ENCODE measurements at regions not wholly inside any gene's neighbourhood (a gene's known extent, or its start where the extent isn't known, plus 50 kb on each side); places are given as distances from the start of the nearest gene placed in this dataset.

GRCh38 chr2:84290537-84290936 lies 168.5 kb downstream of the SUCLG1 start:
- Histone ChIP-seq H3K9ac (ENCODE audit: low read length in 2 of 2) (no peak overlapping the region), H3K9me3 (ENCODE audit: control insufficient read depth in 2 of 2, low read length in 2 of 2) (peaks cover 0 to 2% of the 10 kb centered on the region in 2 donors), H3K27me3 (ENCODE audit: control insufficient read depth in 1 of 2, insufficient read depth in 2 of 2, low read length in 2 of 2) (no peaks in the 10 kb centered on the region), H3K4me3 (ENCODE audit: low read length in 2 of 2) (no peak overlapping the region), H3K4me1 (ENCODE audit: control insufficient read depth, insufficient read depth, low read length) (no peaks in the 10 kb centered on the region), H3K36me3 (ENCODE audit: control insufficient read depth in 2 of 2, insufficient read depth in 2 of 2, low read length in 2 of 2) (no peaks in the 10 kb centered on the region), H3K27ac (ENCODE audit: low read length) (no peak overlapping the region)

- Histone ChIP-seq H3K27ac (ENCODE audit: low read length) (no peak overlapping the region), H3K27me3 (ENCODE audit: control insufficient read depth in 1 of 2, insufficient read depth in 2 of 2, low read length in 2 of 2) (no peaks in the 10 kb centered on the region)
Observed at GRCh38 chr2:84288293-84288692, 170.8 kb downstream of the SUCLG1 start.

GRCh38 chr2:84286878-84287277 lies 172.2 kb downstream of the SUCLG1 start:
- Histone ChIP-seq H3K27ac (ENCODE audit: low read length) (no peak overlapping the region), H3K4me1 (ENCODE audit: control insufficient read depth, insufficient read depth, low read length) (no peaks in the 10 kb centered on the region), H3K36me3 (ENCODE audit: control insufficient read depth in 2 of 2, insufficient read depth in 2 of 2, low read length in 2 of 2) (no peaks in the 10 kb centered on the region), H3K4me3 (ENCODE audit: low read length in 2 of 2) (no peak overlapping the region), H3K9ac (ENCODE audit: low read length in 2 of 2) (no peak overlapping the region), H3K9me3 (ENCODE audit: control insufficient read depth in 2 of 2, low read length in 2 of 2) (peaks cover 0 to 2% of the 10 kb centered on the region in 2 donors), H3K27me3 (ENCODE audit: control insufficient read depth in 1 of 2, insufficient read depth in 2 of 2, low read length in 2 of 2) (no peaks in the 10 kb centered on the region)

More at GRCh38 chr2:84288293-84288692, 170.8 kb downstream of the SUCLG1 start:
- no peaks in the 10 kb centered on the region for H3K4me1 ChIP-seq (ENCODE audit: control insufficient read depth, insufficient read depth, low read length)
- H3K36me3 ChIP-seq (ENCODE audit: control insufficient read depth in 2 of 2, insufficient read depth in 2 of 2, low read length in 2 of 2): no peaks in the 10 kb centered on the region
- no peak overlapping the region for H3K4me3 ChIP-seq (ENCODE audit: low read length in 2 of 2)
- H3K9ac ChIP-seq (ENCODE audit: low read length in 2 of 2): no peak overlapping the region
- peaks cover 0 to 2% of the 10 kb centered on the region in 2 donors for H3K9me3 ChIP-seq (ENCODE audit: control insufficient read depth in 2 of 2, low read length in 2 of 2)

GRCh38 chr2:84285056-84285747 lies 173.9 kb downstream of the SUCLG1 start:
- no peak overlapping the region for H3K27ac ChIP-seq (ENCODE audit: low read length)
- no peaks in the 10 kb centered on the region for H3K4me1 ChIP-seq (ENCODE audit: control insufficient read depth, insufficient read depth, low read length)
- no peaks in the 10 kb centered on the region for H3K9me3 ChIP-seq (ENCODE audit: control insufficient read depth in 2 of 2, low read length in 2 of 2)
- no peaks in the 10 kb centered on the region for H3K36me3 ChIP-seq (ENCODE audit: control insufficient read depth in 2 of 2, insufficient read depth in 2 of 2, low read length in 2 of 2)
- no peaks in the 10 kb centered on the region for H3K27me3 ChIP-seq (ENCODE audit: control insufficient read depth in 1 of 2, insufficient read depth in 2 of 2, low read length in 2 of 2)
- H3K9ac ChIP-seq (ENCODE audit: low read length in 2 of 2): no peak overlapping the region
- no peak overlapping the region for H3K4me3 ChIP-seq (ENCODE audit: low read length in 2 of 2)

- Histone ChIP-seq H3K27me3 (ENCODE audit: control insufficient read depth in 1 of 2, insufficient read depth in 2 of 2, low read length in 2 of 2) (no peaks in the 10 kb centered on the region), H3K4me3 (ENCODE audit: low read length in 2 of 2) (no peak overlapping the region), H3K9ac (ENCODE audit: low read length in 2 of 2) (no peak overlapping the region)
Observed at GRCh38 chr2:84283506-84283905, 175.6 kb downstream of the SUCLG1 start.

GRCh38 chr2:84281510-84281909 lies 177.6 kb downstream of the SUCLG1 start:
- H3K27ac ChIP-seq (ENCODE audit: low read length): no peak overlapping the region
- H3K4me1 ChIP-seq (ENCODE audit: control insufficient read depth, insufficient read depth, low read length): no peaks in the 10 kb centered on the region
- no peaks in the 10 kb centered on the region for H3K9me3 ChIP-seq (ENCODE audit: control insufficient read depth in 2 of 2, low read length in 2 of 2)
- H3K27me3 ChIP-seq (ENCODE audit: control insufficient read depth in 1 of 2, insufficient read depth in 2 of 2, low read length in 2 of 2): peaks cover 0 to 2% of the 10 kb centered on the region in 2 donors
- H3K9ac ChIP-seq (ENCODE audit: low read length in 2 of 2): no peak overlapping the region
- H3K36me3 ChIP-seq (ENCODE audit: control insufficient read depth in 2 of 2, insufficient read depth in 2 of 2, low read length in 2 of 2): no peaks in the 10 kb centered on the region
- H3K4me3 ChIP-seq (ENCODE audit: low read length in 2 of 2): no peak overlapping the region

More at GRCh38 chr2:84283506-84283905, 175.6 kb downstream of the SUCLG1 start:
- Histone ChIP-seq H3K4me1 (ENCODE audit: control insufficient read depth, insufficient read depth, low read length) (no peaks in the 10 kb centered on the region), H3K36me3 (ENCODE audit: control insufficient read depth in 2 of 2, insufficient read depth in 2 of 2, low read length in 2 of 2) (no peaks in the 10 kb centered on the region), H3K27ac (ENCODE audit: low read length) (no peak overlapping the region), H3K9me3 (ENCODE audit: control insufficient read depth in 2 of 2, low read length in 2 of 2) (no peaks in the 10 kb centered on the region)

GRCh38 chr2:84280873-84281272 lies 178.2 kb downstream of the SUCLG1 start:
- no peaks in the 10 kb centered on the region for H3K36me3 ChIP-seq (ENCODE audit: control insufficient read depth in 2 of 2, insufficient read depth in 2 of 2, low read length in 2 of 2)
- no peak overlapping the region for H3K9ac ChIP-seq (ENCODE audit: low read length in 2 of 2)

GRCh38 chr2:84278386-84278785 lies 180.7 kb downstream of the SUCLG1 start:
- Histone ChIP-seq H3K36me3 (ENCODE audit: control insufficient read depth in 2 of 2, insufficient read depth in 2 of 2, low read length in 2 of 2) (no peaks in the 10 kb centered on the region), H3K27ac (ENCODE audit: low read length) (no peak overlapping the region), H3K27me3 (ENCODE audit: control insufficient read depth in 1 of 2, insufficient read depth in 2 of 2, low read length in 2 of 2) (peaks cover 0 to 2% of the 10 kb centered on the region in 2 donors), H3K9me3 (ENCODE audit: control insufficient read depth in 2 of 2, low read length in 2 of 2) (no peaks in the 10 kb centered on the region), H3K4me1 (ENCODE audit: control insufficient read depth, insufficient read depth, low read length) (no peaks in the 10 kb centered on the region), H3K4me3 (ENCODE audit: low read length in 2 of 2) (no peak overlapping the region), H3K9ac (ENCODE audit: low read length in 2 of 2) (no peak overlapping the region)

More at GRCh38 chr2:84280873-84281272, 178.2 kb downstream of the SUCLG1 start:
- Histone ChIP-seq H3K27me3 (ENCODE audit: control insufficient read depth in 1 of 2, insufficient read depth in 2 of 2, low read length in 2 of 2) (peaks cover 0 to 2% of the 10 kb centered on the region in 2 donors), H3K4me1 (ENCODE audit: control insufficient read depth, insufficient read depth, low read length) (no peaks in the 10 kb centered on the region), H3K9me3 (ENCODE audit: control insufficient read depth in 2 of 2, low read length in 2 of 2) (no peaks in the 10 kb centered on the region), H3K4me3 (ENCODE audit: low read length in 2 of 2) (no peak overlapping the region), H3K27ac (ENCODE audit: low read length) (no peak overlapping the region)

- H3K9ac ChIP-seq (ENCODE audit: low read length in 2 of 2): no peak overlapping the region
- no peaks in the 10 kb centered on the region for H3K36me3 ChIP-seq (ENCODE audit: control insufficient read depth in 2 of 2, insufficient read depth in 2 of 2, low read length in 2 of 2)
- no peaks in the 10 kb centered on the region for H3K9me3 ChIP-seq (ENCODE audit: control insufficient read depth in 2 of 2, low read length in 2 of 2)
- H3K4me3 ChIP-seq (ENCODE audit: low read length in 2 of 2): no peak overlapping the region
- no peaks in the 10 kb centered on the region for H3K4me1 ChIP-seq (ENCODE audit: control insufficient read depth, insufficient read depth, low read length)
- peaks cover 0 to 2% of the 10 kb centered on the region in 2 donors for H3K27me3 ChIP-seq (ENCODE audit: control insufficient read depth in 1 of 2, insufficient read depth in 2 of 2, low read length in 2 of 2)
- no peak overlapping the region for H3K27ac ChIP-seq (ENCODE audit: low read length)
Observed at GRCh38 chr2:84276590-84277255, 182.4 kb downstream of the SUCLG1 start.

- no peaks in the 10 kb centered on the region for H3K36me3 ChIP-seq (ENCODE audit: control insufficient read depth in 2 of 2, insufficient read depth in 2 of 2, low read length in 2 of 2)
- H3K9ac ChIP-seq (ENCODE audit: low read length in 2 of 2): no peak overlapping the region
- no peak overlapping the region for H3K27ac ChIP-seq (ENCODE audit: low read length)
- no peaks in the 10 kb centered on the region for H3K9me3 ChIP-seq (ENCODE audit: control insufficient read depth in 2 of 2, low read length in 2 of 2)
- peaks cover 0 to 2% of the 10 kb centered on the region in 2 donors for H3K27me3 ChIP-seq (ENCODE audit: control insufficient read depth in 1 of 2, insufficient read depth in 2 of 2, low read length in 2 of 2)
- no peaks in the 10 kb centered on the region for H3K4me1 ChIP-seq (ENCODE audit: control insufficient read depth, insufficient read depth, low read length)
- H3K4me3 ChIP-seq (ENCODE audit: low read length in 2 of 2): no peak overlapping the region
Observed at GRCh38 chr2:84273406-84273805, 185.7 kb downstream of the SUCLG1 start.

GRCh38 chr2:84271977-84272376 lies 187.1 kb downstream of the SUCLG1 start:
- Histone ChIP-seq H3K4me3 (ENCODE audit: low read length in 2 of 2) (no peak overlapping the region), H3K27me3 (ENCODE audit: control insufficient read depth in 1 of 2, insufficient read depth in 2 of 2, low read length in 2 of 2) (no peaks in the 10 kb centered on the region), H3K27ac (ENCODE audit: low read length) (no peak overlapping the region), H3K9ac (ENCODE audit: low read length in 2 of 2) (no peak overlapping the region), H3K9me3 (ENCODE audit: control insufficient read depth in 2 of 2, low read length in 2 of 2) (no peaks in the 10 kb centered on the region), H3K4me1 (ENCODE audit: control insufficient read depth, insufficient read depth, low read length) (no peaks in the 10 kb centered on the region), H3K36me3 (ENCODE audit: control insufficient read depth in 2 of 2, insufficient read depth in 2 of 2, low read length in 2 of 2) (no peaks in the 10 kb centered on the region)

Measured in stomach smooth muscle (tissue), 2 donors.